Stimulated activated CD4-positive, alpha-beta T cell treated with anti-CD3 and anti-CD28 coated beads, Interleukin-4, amount 100 ng/mL, for 24 hours (primary cell): ENCODE measurements at regions not wholly inside any gene's neighbourhood (a gene's known extent, or its start where the extent isn't known, plus 50 kb on each side); places are given as distances from the start of the nearest gene placed in this dataset.

Experiments used
- DNase-seq: peaks from one replicate; pipeline ENCODE4 v3.0.0-alpha.2; 2020

DNA sequence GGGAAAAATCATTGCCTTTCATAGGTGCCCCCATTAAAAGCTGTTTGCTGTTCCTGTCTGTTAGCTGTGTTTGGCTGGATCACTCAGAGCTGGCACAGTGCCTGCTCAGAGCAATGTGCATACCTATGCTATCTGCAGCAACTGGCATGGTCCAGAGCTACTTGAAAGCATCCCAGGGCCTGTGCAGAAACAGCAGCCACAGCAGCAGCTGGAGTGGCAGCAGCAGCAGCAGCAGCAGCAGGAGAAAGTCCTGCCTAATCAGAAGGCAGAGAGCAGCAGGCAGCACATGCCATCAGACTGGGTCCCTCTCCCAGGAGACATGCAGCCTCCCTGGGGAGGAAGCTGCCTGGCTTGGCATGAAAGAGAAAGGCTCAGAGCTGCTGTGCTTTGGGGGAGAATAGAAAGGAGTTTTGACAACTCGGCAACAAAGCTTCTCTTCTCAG is 243.8 kb upstream of the WWC1 start:
- DNase-seq, result no peak

DNA sequence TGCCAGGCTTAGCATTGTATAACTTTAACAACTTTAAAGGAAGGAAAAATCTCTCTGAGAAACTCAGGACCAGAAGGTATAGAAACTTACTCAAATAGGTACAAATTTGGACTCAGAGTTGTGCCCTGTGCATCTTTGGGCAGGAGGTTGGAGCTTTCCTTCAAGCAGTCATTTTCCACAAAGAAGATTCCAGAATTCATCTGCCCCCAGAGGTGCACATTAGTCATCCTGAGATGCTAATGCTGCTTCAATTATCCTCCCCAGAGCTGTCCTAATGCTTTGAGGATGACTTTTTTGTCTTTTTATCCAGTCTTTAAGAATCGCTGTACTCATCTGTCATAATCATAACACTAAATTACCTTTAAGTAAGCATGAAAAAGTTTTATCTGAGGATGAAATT is 243.0 kb upstream of the WWC1 start:
- no peak for DNase-seq

DNA sequence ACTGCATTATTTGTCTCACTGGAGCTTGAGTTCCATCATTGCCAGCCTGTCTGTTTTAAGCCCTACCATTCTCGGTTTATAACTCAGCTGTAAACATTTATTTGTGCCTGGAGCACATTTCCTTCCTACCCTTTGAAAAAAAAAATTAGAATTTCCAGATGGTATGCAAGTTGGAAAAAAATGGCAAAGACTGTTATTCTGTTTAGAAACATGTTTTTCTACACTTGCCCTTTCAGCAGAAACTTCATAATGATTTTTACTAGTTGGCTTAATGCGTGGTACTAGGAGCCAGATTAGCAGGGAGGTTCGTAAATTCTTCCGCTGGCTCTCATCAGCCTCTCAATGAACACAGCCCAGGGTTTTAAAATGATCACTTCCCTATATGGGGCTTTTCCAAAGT is 238.8 kb upstream of the WWC1 start:
- DNase-seq, result no peak

DNA sequence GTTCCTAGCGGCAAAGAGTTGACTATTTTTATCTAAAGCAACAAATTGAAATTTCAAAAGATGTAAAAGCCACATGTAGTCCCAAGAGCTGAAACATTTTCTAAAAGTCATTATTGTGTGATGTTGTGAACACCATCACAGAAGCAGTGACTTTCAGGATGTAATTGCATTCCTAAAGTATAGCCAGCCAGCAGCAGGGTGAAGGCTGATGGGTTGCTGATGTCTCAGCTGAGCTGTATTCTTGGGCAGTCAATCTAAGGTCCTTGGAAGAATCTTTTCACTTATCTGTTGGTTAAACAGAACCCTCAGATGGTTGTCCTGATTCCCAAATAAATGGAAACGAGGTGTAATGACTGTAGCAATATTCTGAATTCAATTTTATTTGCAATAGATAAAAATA is 237.4 kb upstream of the WWC1 start:
- DNase-seq, result no peak

DNA sequence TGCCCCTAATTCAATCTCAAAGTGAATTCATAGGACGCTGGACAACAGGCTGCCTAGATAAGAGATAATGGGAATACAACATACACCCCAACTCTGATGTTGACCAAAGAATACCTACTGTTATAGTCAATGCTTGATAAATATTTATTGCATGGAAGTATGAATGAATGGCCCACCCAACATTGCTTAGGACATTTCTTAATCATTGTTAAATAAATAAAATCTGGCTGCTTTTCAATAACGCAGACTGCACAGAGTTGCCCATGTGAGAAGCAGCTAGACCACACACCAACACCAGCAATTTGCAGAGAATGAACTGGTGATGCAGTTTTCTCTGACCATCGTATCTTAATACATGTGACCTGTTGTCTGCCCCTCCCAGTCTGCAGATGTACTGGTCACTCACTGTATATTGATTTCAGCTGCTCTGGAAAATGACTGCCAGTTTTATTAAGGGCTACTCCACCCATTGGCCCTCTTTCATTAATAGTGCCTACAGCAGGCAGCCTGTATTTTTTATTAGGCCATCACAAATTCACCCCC is 236.2 kb upstream of the WWC1 start:
- DNase-seq, result no peak

- DNase-seq, result no peak
These were observed 235.5 kb upstream of the WWC1 start for GRCh38 chr5:168055961-168056360.

GRCh38 chr5:168056499-168057182 is 234.8 kb upstream of the WWC1 start:
- DNase-seq, result no peak

GRCh38 chr5:168057905-168058304 is 233.5 kb upstream of the WWC1 start:
- DNase-seq, result no peak

GRCh38 chr5:168059131-168059530 is 232.3 kb upstream of the WWC1 start:
- DNase-seq, result no peak

GRCh38 chr5:168062239-168062638 is 229.2 kb upstream of the WWC1 start:
- DNase-seq, result no peak

GRCh38 chr5:168064457-168064856 is 227.0 kb upstream of the WWC1 start:
- no peak for DNase-seq

DNA sequence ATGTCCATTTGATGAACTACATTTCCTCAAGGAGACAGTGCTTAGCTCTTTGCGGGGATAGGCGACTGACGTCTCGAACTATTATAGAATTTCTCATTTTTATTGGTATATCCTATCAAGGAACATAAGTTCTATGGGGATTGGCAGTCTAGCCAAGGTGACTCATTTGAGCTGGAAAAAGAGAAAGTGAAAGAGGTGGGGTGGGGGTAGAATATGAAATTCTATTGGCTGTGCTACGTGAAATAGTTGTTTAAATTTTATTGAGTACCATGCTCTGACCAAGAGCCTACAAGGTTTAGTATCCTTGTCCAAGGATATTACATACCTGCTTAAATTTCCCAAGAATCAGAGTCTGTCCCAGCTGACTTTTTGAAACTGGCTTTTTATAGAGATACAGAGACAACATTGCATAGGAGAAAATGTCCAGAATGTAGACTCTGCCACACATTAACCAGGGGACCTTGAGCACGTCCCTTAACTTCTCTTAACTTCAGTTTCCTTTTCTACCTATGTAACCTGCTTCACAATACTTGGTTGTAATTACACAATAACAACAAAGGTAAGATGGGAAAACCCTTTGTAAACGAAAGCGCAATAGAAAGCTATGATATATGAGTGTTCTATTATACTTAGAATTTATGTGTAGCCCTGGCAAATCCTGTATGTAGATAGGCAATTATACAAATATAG is 226.4 kb upstream of the WWC1 start:
- no peak for DNase-seq

DNA sequence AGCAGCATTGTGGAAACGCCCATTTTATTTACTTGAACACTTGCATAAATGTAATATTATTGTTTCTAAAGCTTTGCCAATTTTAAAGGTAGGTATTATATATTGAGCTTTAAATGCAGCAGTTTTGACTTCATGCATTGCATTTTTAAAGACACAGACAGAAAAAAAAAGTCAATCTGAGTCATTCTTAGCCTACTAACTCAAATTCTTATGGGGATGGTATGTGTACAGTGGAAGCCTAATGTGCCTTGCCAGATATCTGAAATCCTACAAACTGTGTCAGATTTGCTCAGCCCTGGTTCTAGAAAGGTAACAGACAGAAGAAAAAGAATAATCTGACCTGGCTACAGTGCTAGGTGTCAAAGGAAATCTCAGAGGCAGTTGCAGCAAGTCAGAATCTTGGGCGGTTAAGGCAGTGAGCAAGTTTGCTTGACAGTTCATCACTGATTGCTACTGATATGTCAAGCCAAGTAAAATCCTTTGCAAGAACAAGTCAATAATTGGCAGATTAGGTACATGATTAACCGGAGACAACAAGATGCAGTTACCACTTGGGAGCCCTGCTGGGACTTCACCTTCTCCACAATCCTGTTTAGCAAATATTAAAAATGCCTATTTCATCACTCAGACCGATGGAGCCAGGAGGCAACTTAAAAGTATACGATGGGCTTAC is 224.8 kb upstream of the WWC1 start:
- no peak for DNase-seq

GRCh38 chr5:168070761-168071160 is 220.7 kb upstream of the WWC1 start:
- DNase-seq, result no peak

- DNase-seq, result no peak
These were observed 218.8 kb upstream of the WWC1 start for GRCh38 chr5:168072665-168073064.

GRCh38 chr5:168073311-168073710 is 218.1 kb upstream of the WWC1 start:
- no peak for DNase-seq

GRCh38 chr5:168073991-168074800 is 217.2 kb upstream of the WWC1 start:
- no peak for DNase-seq

- no peak for DNase-seq
These were observed 216.1 kb upstream of the WWC1 start for GRCh38 chr5:168075387-168075786.

GRCh38 chr5:168076561-168076991 is 214.9 kb upstream of the WWC1 start:
- DNase-seq, result no peak

DNA sequence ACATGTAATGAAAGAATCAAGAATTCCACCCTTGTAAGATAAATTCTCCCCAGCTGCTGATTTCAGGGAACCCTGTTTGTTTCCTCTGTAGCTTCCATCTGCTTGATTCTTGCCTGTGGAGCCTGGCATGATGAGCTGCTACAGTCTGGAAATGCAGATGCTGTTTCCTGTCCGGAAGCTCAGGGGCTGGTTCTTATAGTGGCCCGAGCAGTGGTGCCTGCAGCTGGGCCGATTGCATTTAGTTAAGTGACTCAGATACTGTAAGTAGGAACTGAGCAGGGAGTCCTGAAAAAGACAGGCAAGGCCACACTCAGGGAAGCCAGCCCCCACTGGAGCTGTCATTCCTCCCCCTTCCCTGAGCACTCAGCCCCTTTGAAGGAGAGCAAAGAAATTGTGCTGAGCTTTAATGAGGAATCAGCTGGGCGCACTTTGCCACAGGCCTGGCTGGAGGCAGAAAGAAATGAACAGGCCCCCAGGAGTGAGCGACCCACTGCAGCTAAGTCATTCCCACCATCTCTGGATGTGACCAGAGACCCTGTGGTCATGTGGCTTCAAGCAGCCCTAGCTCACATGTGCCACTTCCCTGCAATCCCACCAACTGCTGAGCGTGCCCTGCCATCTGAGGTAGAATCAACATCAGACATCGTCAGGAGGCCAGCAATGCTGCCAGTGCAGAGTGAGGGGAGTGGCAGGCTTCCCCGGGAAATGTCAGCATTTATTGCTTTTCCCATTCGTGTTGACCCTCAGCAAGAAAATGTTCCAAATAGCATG is 206.0 kb upstream of the WWC1 start:
- no peak for DNase-seq

DNA sequence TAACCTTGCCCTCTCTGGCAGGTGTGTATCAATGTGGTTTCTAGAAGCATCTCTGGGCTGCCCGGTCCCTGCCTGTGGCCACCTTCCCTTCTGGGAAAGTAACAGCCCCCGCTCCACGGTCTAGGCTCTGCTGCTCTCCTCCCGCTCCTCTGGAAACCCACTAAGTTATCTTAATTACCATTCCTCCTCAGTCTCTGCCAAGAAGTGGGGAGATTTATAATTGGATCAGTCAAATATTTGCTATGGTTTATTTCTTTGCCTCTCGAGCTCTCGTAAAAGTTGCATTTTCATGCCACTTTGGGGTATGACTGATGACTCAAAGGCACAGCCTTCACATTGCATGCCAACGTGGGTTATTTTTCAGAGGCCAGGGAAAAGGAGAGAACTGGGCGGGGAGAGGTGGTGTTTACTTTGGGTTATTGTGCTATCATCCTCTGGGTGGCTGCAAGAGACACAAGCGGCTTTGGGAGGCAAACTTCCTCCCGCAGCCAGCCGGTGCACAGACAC is 205.3 kb upstream of the WWC1 start:
- no peak for DNase-seq

- DNase-seq, result no peak
These were observed 204.7 kb upstream of the WWC1 start for GRCh38 chr5:168086746-168087145.
